WTC11 (cell line): ENCODE measurements at regions not wholly inside any gene's neighbourhood (a gene's known extent, or its start where the extent isn't known, plus 50 kb on each side); places are given as distances from the start of the nearest gene placed in this dataset.

Experiments used
- ATAC-seq: fragments of 200-7000 bp; cut with Tn5 transposase; 2 replicates; pipeline ENCODE4 v1.10.0; 2021; ENCODE audit warnings: mild to moderate bottlenecking, moderate library complexity
- CTCF ChIA-PET: fragments of 300-600 bp; sonication (Branson Sonifier 250); formaldehyde crosslinking; loops from one replicate; lab custom pipeline; 2021; ENCODE audit warnings: antibody characterized with exemption; lab: Charles Lee
- POLR2A ChIA-PET: fragments of 350-600 bp; sonication (Branson Sonifier 250); formaldehyde crosslinking; loops from one replicate; lab custom pipeline; 2021; ENCODE audit warnings: antibody characterized with exemption; lab: Charles Lee
- DNase-seq: peaks from one replicate; pipeline ENCODE4 v3.0.0; 2021; ENCODE audit warnings: low spot score
- H3K27ac Mint-ChIP-seq: 2 replicates; pipeline ENCODE4 v1.8.0; 2021; ENCODE audit warnings: mixed read lengths
- H3K27me3 Mint-ChIP-seq: 2 replicates; pipeline ENCODE4 v1.8.0; 2021; ENCODE audit warnings: low read depth, mild to moderate bottlenecking, moderate library complexity, mixed read lengths
- H3K36me3 Mint-ChIP-seq: 2 replicates; pipeline ENCODE4 v1.8.0; 2021; ENCODE audit warnings: mixed read lengths
- H3K4me1 Mint-ChIP-seq: 2 replicates; pipeline ENCODE4 v1.8.0; 2022; ENCODE audit warnings: mixed read lengths
- H3K4me3 Mint-ChIP-seq: 2 replicates; pipeline ENCODE4 v1.8.0; 2021; ENCODE audit warnings: mild to moderate bottlenecking, moderate library complexity, mixed read lengths
- H3K9me3 Mint-ChIP-seq: 2 replicates; pipeline ENCODE4 v1.8.0; 2021; ENCODE audit warnings: mixed read lengths
- ATF3 ChIP-seq: sonication (generic); formaldehyde crosslinking; conservative IDR thresholded peaks from 2 replicates; pipeline ENCODE4 v1.8.1; 2022; ENCODE audit warnings: mild to moderate bottlenecking, missing genetic modification reagents
- CTCF ChIP-seq: fragments of 200-600 bp; IDR thresholded peaks from 2 replicates; pipeline ENCODE4 v1.8.0; 2022; ENCODE audit warnings: antibody characterized with exemption
- E2F4 ChIP-seq: sonication (generic); formaldehyde crosslinking; IDR thresholded peaks from 2 replicates; pipeline ENCODE4 v1.8.1; 2022; ENCODE audit warnings: low read depth, mild to moderate bottlenecking, moderate library complexity, missing genetic modification reagents, borderline replicate concordance
- E2F5 ChIP-seq: sonication (generic); formaldehyde crosslinking; IDR thresholded peaks from 2 replicates; pipeline ENCODE4 v1.8.1; 2022; ENCODE audit warnings: mild to moderate bottlenecking, moderate library complexity, missing genetic modification reagents
- FOXP1 ChIP-seq: sonication (generic); formaldehyde crosslinking; IDR thresholded peaks from 2 replicates; pipeline ENCODE4 v1.8.0; 2022; ENCODE audit warnings: missing genetic modification reagents, mild to moderate bottlenecking, moderate library complexity, borderline replicate concordance
- HMGA2 ChIP-seq: fragments of 250-450 bp; sonication (Bioruptor Pico); IDR thresholded peaks from 2 replicates; pipeline ENCODE4 v1.4.0; 2021; ENCODE audit warnings: mild to moderate bottlenecking, moderate library complexity
- IRF1 ChIP-seq: sonication (generic); formaldehyde crosslinking; IDR thresholded peaks from 2 replicates; pipeline ENCODE4 v1.8.0; 2023; ENCODE audit warnings: missing genetic modification reagents
- PRRX2 ChIP-seq: fragments of 250-450 bp; sonication (Bioruptor Pico); IDR thresholded peaks from 2 replicates; pipeline ENCODE4 v1.8.0; 2021; ENCODE audit warnings: mild to moderate bottlenecking
- SP1 ChIP-seq: sonication (generic); formaldehyde crosslinking; conservative IDR thresholded peaks from 2 replicates; pipeline ENCODE4 v1.8.1; 2022; ENCODE audit warnings: missing genetic modification reagents
- STAT6 ChIP-seq: sonication (generic); formaldehyde crosslinking; conservative IDR thresholded peaks from 2 replicates; pipeline ENCODE4 v1.8.1; 2023; ENCODE audit warnings: mild to moderate bottlenecking, low read depth, missing genetic modification reagents, moderate library complexity
- TP53 ChIP-seq: sonication (generic); formaldehyde crosslinking; IDR thresholded peaks from 2 replicates; pipeline ENCODE4 v1.8.1; 2023; ENCODE audit warnings: mild to moderate bottlenecking, missing genetic modification reagents
- USF2 ChIP-seq: sonication (generic); formaldehyde crosslinking; IDR thresholded peaks from 2 replicates; pipeline ENCODE4 v1.8.1; 2023; ENCODE audit warnings: mild to moderate bottlenecking, missing genetic modification reagents, moderate library complexity
- ZNF219 ChIP-seq: sonication (generic); formaldehyde crosslinking; IDR thresholded peaks from 2 replicates; pipeline ENCODE4 v1.8.0; 2023; ENCODE audit warnings: missing genetic modification reagents, mild to moderate bottlenecking, borderline replicate concordance
- ZNF281 ChIP-seq: sonication (generic); formaldehyde crosslinking; IDR thresholded peaks from 2 replicates; pipeline ENCODE4 v1.8.0; 2023; ENCODE audit warnings: mild to moderate bottlenecking, missing genetic modification reagents
- ZNF416 ChIP-seq: fragments of 250-450 bp; sonication (Bioruptor Pico); IDR thresholded peaks from 2 replicates; pipeline ENCODE4 v1.9.0; 2021; ENCODE audit warnings: mild to moderate bottlenecking, inconsistent platforms
- ZNF423 ChIP-seq: fragments of 250-450 bp; sonication (Bioruptor Pico); IDR thresholded peaks from 2 replicates; pipeline ENCODE4 v2.1.2; 2022; ENCODE audit warnings: mild to moderate bottlenecking, moderate library complexity

GRCh38 chr3:117734496-117734895 is 1024.9 kb downstream of the TUSC7 start (continued):
- no peak for TF ChIP-seq ZNF281

GRCh38 chr3:117735481-117736101 is 1026.0 kb downstream of the TUSC7 start:
- Mint-ChIP-seq H3K9me3 (no peaks in the 10 kb centered on the region), H3K4me3 (no peak overlapping the region), H3K4me1 (peaks cover 26% of the 10 kb centered on the region), H3K36me3 (no peaks in the 10 kb centered on the region), H3K27me3 (no peaks in the 10 kb centered on the region), H3K27ac (no peak overlapping the region; the same call in 1 of the 2 replicates)
- DNase-seq (no peak), ATAC-seq (no peak)
- ChIA-PET POLR2A (no interaction called here), CTCF (no interaction called here)
- TF ChIP-seq CTCF, result no peak
- TF ChIP-seq E2F4 (CRISPR knock-in tag), result no peak
- TF ChIP-seq TP53, result no peak
- no peak for TF ChIP-seq E2F5
- TF ChIP-seq ZNF416, result no peak
- no peak for TF ChIP-seq ATF3 (CRISPR knock-in tag)
- TF ChIP-seq ZNF423 (CRISPR knock-in tag), result no peak
- no peak for TF ChIP-seq HMGA2 (CRISPR knock-in tag)
- TF ChIP-seq SP1, result no peak
- no peak for TF ChIP-seq STAT6 (CRISPR knock-in tag)
- no peak for TF ChIP-seq ZNF219 (CRISPR knock-in tag)

GRCh38 chr3:117736846-117737245 is 1027.3 kb downstream of the TUSC7 start:
- no peak for DNase-seq
- ChIA-PET POLR2A (no interaction called here), CTCF (no interaction called here)
- H3K4me3 Mint-ChIP-seq, result no peak overlapping the region
- no peak for ATAC-seq
- H3K9me3 Mint-ChIP-seq, result no peaks in the 10 kb centered on the region
- no peak overlapping the region for H3K27ac Mint-ChIP-seq
- no peaks in the 10 kb centered on the region for H3K27me3 Mint-ChIP-seq
- peaks cover 26% of the 10 kb centered on the region for H3K4me1 Mint-ChIP-seq
- H3K36me3 Mint-ChIP-seq, result no peaks in the 10 kb centered on the region
- TF ChIP-seq ZNF423 (CRISPR knock-in tag) (no peak), E2F4 (CRISPR knock-in tag) (no peak), FOXP1 (CRISPR knock-in tag) (no peak), PRRX2 (CRISPR knock-in tag) (no peak), STAT6 (CRISPR knock-in tag) (no peak), USF2 (CRISPR knock-in tag) (no peak), IRF1 (no peak)
